HEK293 (cell line): ENCODE measurements at regions not wholly inside any gene's neighbourhood (a gene's known extent, or its start where the extent isn't known, plus 50 kb on each side); places are given as distances from the start of the nearest gene placed in this dataset.
"Not testable (repeated sequence)": the region's sequence is repeated elsewhere in the genome, so short reads cannot be mapped to it uniquely, and the experiment has no call there.

Experiments
- CTCF ChIA-PET: fragments of 350-600 bp; formaldehyde crosslinking; extraction: SDS; loops from one replicate; lab custom pipeline; 2021; ENCODE audit warnings: antibody characterized with exemption; lab: Yijun Ruan, JAX
- POLR2A ChIA-PET: fragments of 300-600 bp; formaldehyde crosslinking; extraction: SDS; loops from one replicate; lab custom pipeline; 2020; ENCODE audit warnings: antibody characterized with exemption, inconsistent platforms; lab: Yijun Ruan, JAX
- H3K27ac ChIP-seq: fragments of 200-500 bp; sonication (Bioruptor generic); 2 replicates; pipeline ENCODE4 v1.5.1; 2014; ENCODE audit warnings: low read depth, low read length, control low read depth, inconsistent platforms; ENCODE audit errors: extremely low read depth
- H3K36me3 ChIP-seq, 2 experiments: fragments of 200-500 bp in 1 of 2; sonication (Bioruptor generic) in 1 of 2; 1 replicate in 1 of 2; 2 replicates in 1 of 2; pipeline ENCODE4 v1.5.1; 2014 to 2017; ENCODE audit warnings: inconsistent platforms in 2 of 2, low read length in 2 of 2; ENCODE audit not compliant: control insufficient read depth in 2 of 2, insufficient read depth in 1 of 2
- H3K4me1 ChIP-seq: fragments of 200-500 bp; sonication (Bioruptor generic); 2 replicates; pipeline ENCODE4 v1.5.1; 2014; ENCODE audit warnings: mild to moderate bottlenecking, low read length, inconsistent platforms; ENCODE audit not compliant: control insufficient read depth, insufficient read depth
- H3K4me3 ChIP-seq: 2 replicates; pipeline ENCODE4 v1.5.1; 2011; ENCODE audit warnings: low read depth, mild to moderate bottlenecking, control low read depth, low read length, moderate library complexity
- H3K9me3 ChIP-seq: fragments of 200-500 bp; sonication (Bioruptor generic); 2 replicates; pipeline ENCODE4 v1.5.1; 2014; ENCODE audit warnings: low read depth, low read length, inconsistent platforms; ENCODE audit not compliant: control insufficient read depth, insufficient read depth
- ATF2 ChIP-seq: fragments of 450-650 bp; formaldehyde crosslinking; IDR thresholded peaks from 2 replicates; pipeline ENCODE4 v1.5.1; 2016; ENCODE audit warnings: missing biosample characterization, missing genetic modification characterization, low read depth
- PRDM2 ChIP-seq: fragments of 450-650 bp; formaldehyde crosslinking; IDR thresholded peaks from 2 replicates; pipeline ENCODE4 v1.5.1; 2016; ENCODE audit warnings: missing biosample characterization, missing genetic modification characterization, borderline replicate concordance
- PRDM4 ChIP-seq: fragments of 450-650 bp; formaldehyde crosslinking; IDR thresholded peaks from 2 replicates; pipeline ENCODE4 v1.5.1; 2017; ENCODE audit warnings: missing biosample characterization, missing genetic modification characterization
- SCRT1 ChIP-seq: fragments of 450-650 bp; formaldehyde crosslinking; IDR thresholded peaks from 2 replicates; pipeline ENCODE4 v1.5.1; 2016; ENCODE audit warnings: missing biosample characterization, missing genetic modification characterization, borderline replicate concordance
- ZBTB21 ChIP-seq: fragments of 450-650 bp; formaldehyde crosslinking; IDR thresholded peaks from 2 replicates; pipeline ENCODE4 v1.5.1; 2017; ENCODE audit warnings: missing biosample characterization, missing genetic modification characterization
- ZBTB7A ChIP-seq: fragments of 450-650 bp; formaldehyde crosslinking; IDR thresholded peaks from 2 replicates; pipeline ENCODE4 v1.5.1; 2016; ENCODE audit warnings: low read depth, missing biosample characterization, missing genetic modification characterization
- ZNF10 ChIP-seq: fragments of 450-650 bp; formaldehyde crosslinking; IDR thresholded peaks from 2 replicates; pipeline ENCODE4 v1.5.1; 2017; ENCODE audit warnings: missing biosample characterization, missing genetic modification characterization
- ZNF26 ChIP-seq: fragments of 450-650 bp; formaldehyde crosslinking; IDR thresholded peaks from 2 replicates; pipeline ENCODE4 v1.5.1; 2016; ENCODE audit warnings: missing biosample characterization, missing genetic modification characterization
- ZNF48 ChIP-seq: fragments of 450-650 bp; formaldehyde crosslinking; IDR thresholded peaks from 2 replicates; pipeline ENCODE4 v1.5.1; 2016; ENCODE audit warnings: missing biosample characterization, missing genetic modification characterization

- no peak for TF ChIP-seq PRDM2
Observed at GRCh38 chr11:87892291-87892690, 283.0 kb downstream of the RAB38 start (continued).

- no peaks in the 10 kb centered on the region for H3K9me3 ChIP-seq
- ChIA-PET POLR2A (no interaction called here), CTCF (no interaction called here)
- H3K4me1 ChIP-seq, result no peaks in the 10 kb centered on the region
- no peaks in the 10 kb centered on the region for H3K36me3 ChIP-seq
- H3K27ac ChIP-seq, result no peak overlapping the region
- no peak overlapping the region for H3K4me3 ChIP-seq
- TF ChIP-seq SCRT1, result no peak
- TF ChIP-seq ZNF26 (tag by site-specific recombination), result no peak
- TF ChIP-seq ZNF10 (tag by site-specific recombination), result no peak
- TF ChIP-seq ATF2 (tag by site-specific recombination), result no peak
- no peak for TF ChIP-seq ZBTB21 (tag by site-specific recombination)
- no peak for TF ChIP-seq ZNF48 (tag by site-specific recombination)
- no peak for TF ChIP-seq ZBTB7A (tag by site-specific recombination)
- TF ChIP-seq PRDM4, result no peak
Observed at GRCh38 chr11:87889126-87889525, 286.1 kb downstream of the RAB38 start.

GRCh38 chr11:87885084-87885483, 290.2 kb downstream of the RAB38 start:
- POLR2A ChIA-PET, CTCF ChIA-PET, H3K4me1 ChIP-seq, H3K27ac ChIP-seq, H3K36me3 ChIP-seq, H3K9me3 ChIP-seq, H3K4me3 ChIP-seq: not testable (repeated sequence)
